Calu3 (cell line): ENCODE measurements at regions not wholly inside any gene's neighbourhood (a gene's known extent, or its start where the extent isn't known, plus 50 kb on each side); places are given as distances from the start of the nearest gene placed in this dataset.

Experiments
- BruUV-seq: library from RNA; stranded (reverse); fragments of 400-500 nt; replicated peaks from 2 replicates; lab custom pipeline; 2021; lab: Mats Ljungman, UMichigan
- CTCF ChIA-PET: fragments of 300-600 bp; sonication (Branson Sonifier 250); formaldehyde crosslinking; loops from one replicate; lab custom pipeline; 2022; ENCODE audit warnings: antibody characterized with exemption; lab: Charles Lee
- DNase-seq: peaks from one replicate; pipeline ENCODE4 v3.0.0; 2022
- H3K27ac Mint-ChIP-seq: one replicate; pipeline ENCODE4 v1.8.0; 2022; ENCODE audit warnings: mixed read lengths; ENCODE audit not compliant: unreplicated experiment
- H3K27me3 Mint-ChIP-seq: one replicate; pipeline ENCODE4 v1.8.0; 2022; ENCODE audit warnings: mixed read lengths; ENCODE audit not compliant: unreplicated experiment
- H3K36me3 Mint-ChIP-seq: one replicate; pipeline ENCODE4 v1.8.0; 2022; ENCODE audit warnings: mild to moderate bottlenecking, moderate library complexity, mixed read lengths; ENCODE audit not compliant: insufficient read depth, unreplicated experiment
- H3K4me1 Mint-ChIP-seq: one replicate; pipeline ENCODE4 v1.8.0; 2022; ENCODE audit warnings: mild to moderate bottlenecking, low read depth, mixed read lengths; ENCODE audit not compliant: unreplicated experiment
- H3K4me3 Mint-ChIP-seq: one replicate; pipeline ENCODE4 v1.8.0; 2022; ENCODE audit warnings: mild to moderate bottlenecking, low read depth, moderate library complexity, mixed read lengths; ENCODE audit not compliant: unreplicated experiment
- H3K9me3 Mint-ChIP-seq: one replicate; pipeline ENCODE4 v1.8.0; 2022; ENCODE audit warnings: low read depth, mixed read lengths; ENCODE audit not compliant: unreplicated experiment
- intact Hi-C: fragments of 100-400 bp; cut with micrococcal nuclease; formaldehyde crosslinking; loops from one replicate; pipeline ENCODE4 v1.10.0; 2022; ENCODE audit not compliant: unreplicated experiment
- TF ChIP-seq, protein P1 (sequence below): fragments of 200-600 bp; IDR thresholded peaks from one replicate; pipeline ENCODE4 v1.8.0; 2022; ENCODE audit warnings: antibody characterized with exemption; ENCODE audit not compliant: unreplicated experiment

GRCh38 chr9:73239570-73240265, 88.1 kb downstream of the ANXA1 start:
- no peak for DNase-seq
- CTCF ChIA-PET = interaction anchor here (0.7 kb wide), 1 partner anchor 1136 kb away, joined by 5 read pairs; no protein-coding TSS in a partner anchor

DNA sequence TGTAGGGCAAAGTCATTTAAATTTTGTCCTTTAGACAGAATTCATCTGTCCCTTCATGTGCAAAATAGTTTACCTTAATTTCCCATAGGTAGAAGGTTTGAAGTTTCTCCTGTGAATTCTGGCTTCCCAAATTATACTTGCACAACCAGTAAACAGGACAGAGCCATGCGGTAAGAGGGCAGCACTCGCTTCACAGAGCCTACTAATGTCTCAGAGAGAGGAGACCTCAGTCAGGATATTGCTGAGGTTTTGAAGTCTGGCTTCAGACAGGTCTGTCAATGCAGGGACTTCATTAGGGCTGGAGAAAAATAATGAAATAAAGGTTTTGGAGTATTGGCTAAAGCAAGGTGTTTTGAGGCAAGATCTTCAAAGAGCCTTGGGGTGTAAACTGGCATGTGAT, 91.4 kb downstream of the ANXA1 start:
- H3K27me3 Mint-ChIP-seq = no peaks in the 10 kb centered on the region
- H3K36me3 Mint-ChIP-seq = no peaks in the 10 kb centered on the region
- no TSS peak for BruUV-seq
- H3K27ac Mint-ChIP-seq = no peak overlapping the region
- no peak overlapping the region for H3K4me3 Mint-ChIP-seq
- TF ChIP-seq, protein P1, sequence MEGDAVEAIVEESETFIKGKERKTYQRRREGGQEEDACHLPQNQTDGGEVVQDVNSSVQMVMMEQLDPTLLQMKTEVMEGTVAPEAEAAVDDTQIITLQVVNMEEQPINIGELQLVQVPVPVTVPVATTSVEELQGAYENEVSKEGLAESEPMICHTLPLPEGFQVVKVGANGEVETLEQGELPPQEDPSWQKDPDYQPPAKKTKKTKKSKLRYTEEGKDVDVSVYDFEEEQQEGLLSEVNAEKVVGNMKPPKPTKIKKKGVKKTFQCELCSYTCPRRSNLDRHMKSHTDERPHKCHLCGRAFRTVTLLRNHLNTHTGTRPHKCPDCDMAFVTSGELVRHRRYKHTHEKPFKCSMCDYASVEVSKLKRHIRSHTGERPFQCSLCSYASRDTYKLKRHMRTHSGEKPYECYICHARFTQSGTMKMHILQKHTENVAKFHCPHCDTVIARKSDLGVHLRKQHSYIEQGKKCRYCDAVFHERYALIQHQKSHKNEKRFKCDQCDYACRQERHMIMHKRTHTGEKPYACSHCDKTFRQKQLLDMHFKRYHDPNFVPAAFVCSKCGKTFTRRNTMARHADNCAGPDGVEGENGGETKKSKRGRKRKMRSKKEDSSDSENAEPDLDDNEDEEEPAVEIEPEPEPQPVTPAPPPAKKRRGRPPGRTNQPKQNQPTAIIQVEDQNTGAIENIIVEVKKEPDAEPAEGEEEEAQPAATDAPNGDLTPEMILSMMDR = no peak
- H3K9me3 Mint-ChIP-seq = no peaks in the 10 kb centered on the region
- intact Hi-C loops = no loop called here
- DNase-seq = no peak
- H3K4me1 Mint-ChIP-seq = no peaks in the 10 kb centered on the region
- CTCF ChIA-PET = no interaction called here

More at GRCh38 chr9:73239570-73240265, 88.1 kb downstream of the ANXA1 start:
- H3K27ac Mint-ChIP-seq = no peak overlapping the region
- no peaks in the 10 kb centered on the region for H3K36me3 Mint-ChIP-seq
- H3K27me3 Mint-ChIP-seq = no peaks in the 10 kb centered on the region
- H3K4me3 Mint-ChIP-seq = no peak overlapping the region
- no TSS peak for BruUV-seq
- TF ChIP-seq, protein P1 = no peak
- H3K9me3 Mint-ChIP-seq = no peaks in the 10 kb centered on the region
- intact Hi-C loops = no loop called here
- H3K4me1 Mint-ChIP-seq = no peaks in the 10 kb centered on the region

- Mint-ChIP-seq H3K36me3 (no peaks in the 10 kb centered on the region), H3K4me1 (no peaks in the 10 kb centered on the region), H3K4me3 (no peak overlapping the region), H3K9me3 (peaks cover 6% of the 10 kb centered on the region), H3K27ac (no peak overlapping the region), H3K27me3 (no peaks in the 10 kb centered on the region)
- intact Hi-C loops = no loop called here
- DNase-seq = no peak
- CTCF ChIA-PET = interaction anchor here (0.7 kb wide), 1 partner anchor 1118 kb away, joined by 3 read pairs; no protein-coding TSS in a partner anchor
- TF ChIP-seq, protein P1 = no peak
- BruUV-seq = no TSS peak
Measured at GRCh38 chr9:73259086-73259696, 107.5 kb downstream of the ANXA1 start.

DNA sequence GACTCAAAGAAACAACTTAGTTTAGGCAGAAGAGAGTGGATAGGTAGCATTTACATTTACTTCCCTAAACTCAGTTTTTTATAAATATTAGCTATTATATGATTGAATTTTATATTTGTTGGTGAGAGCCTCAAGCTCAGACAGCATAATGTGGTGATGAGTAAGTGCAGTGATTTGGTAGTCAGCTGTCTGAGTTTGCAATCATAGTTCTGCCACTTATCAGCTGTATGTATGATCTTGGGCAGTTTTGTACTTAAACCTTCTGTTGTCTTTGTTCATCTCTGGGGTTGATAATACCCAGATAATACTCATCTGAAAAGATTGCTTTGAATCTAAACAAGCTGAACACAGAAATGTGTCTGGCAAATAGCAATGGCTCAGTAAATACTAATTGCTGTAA, 108.8 kb downstream of the ANXA1 start:
- H3K36me3 Mint-ChIP-seq = no peaks in the 10 kb centered on the region
- no peak overlapping the region for H3K4me3 Mint-ChIP-seq
- H3K9me3 Mint-ChIP-seq = peaks cover 5% of the 10 kb centered on the region
- intact Hi-C loops = loop anchor here (10.0 kb wide), 2 partner anchors 64 to 1114 kb away; no protein-coding TSS in a partner anchor
- H3K4me1 Mint-ChIP-seq = no peaks in the 10 kb centered on the region
- no peak overlapping the region for H3K27ac Mint-ChIP-seq
- TF ChIP-seq, protein P1 = no peak
- no TSS peak for BruUV-seq
- no peak for DNase-seq
- CTCF ChIA-PET = interaction anchor here (1.8 kb wide), 1 partner anchor 9 kb away, joined by 5 read pairs; no protein-coding TSS in a partner anchor
- no peaks in the 10 kb centered on the region for H3K27me3 Mint-ChIP-seq
